GM12864 (cell line): ENCODE measurements at regions not wholly inside any gene's neighbourhood (a gene's known extent, or its start where the extent isn't known, plus 50 kb on each side); places are given as distances from the start of the nearest gene placed in this dataset.
"Not testable (repeated sequence)": the region's sequence is repeated elsewhere in the genome, so short reads cannot be mapped to it uniquely, and the experiment has no call there.

Experiments
- DNase-seq: peaks from one replicate; pipeline ENCODE4 v3.0.0-alpha.2; 2011; ENCODE audit warnings: low read depth
- H3K4me3 ChIP-seq: 2 replicates; pipeline ENCODE4 v1.5.1; 2011; ENCODE audit warnings: mild to moderate bottlenecking, low read depth, low read length, control low read depth
- CTCF ChIP-seq: IDR thresholded peaks from 2 replicates; pipeline ENCODE4 v1.5.1; 2011; ENCODE audit warnings: low read depth, mild to moderate bottlenecking, moderate library complexity, low read length, control low read depth, inconsistent platforms; ENCODE audit errors: missing control alignments

GRCh38 chr14:38385836-38386235 is 129.9 kb upstream of the CLEC14A start:
- H3K4me3 ChIP-seq: no peak overlapping the region
- no peak for TF ChIP-seq CTCF
- no peak for DNase-seq

- H3K4me3 ChIP-seq: no peak overlapping the region
- no peak for TF ChIP-seq CTCF
- no peak for DNase-seq
These were observed 129.4 kb upstream of the CLEC14A start for GRCh38 chr14:38385343-38385742.

- no peak for DNase-seq
- no peak for TF ChIP-seq CTCF
- H3K4me3 ChIP-seq: no peak overlapping the region
These were observed 128.8 kb upstream of the CLEC14A start for GRCh38 chr14:38384741-38385140.

- DNase-seq: no peak
- TF ChIP-seq CTCF: no peak
- no peak overlapping the region for H3K4me3 ChIP-seq
These were observed 112.0 kb upstream of the CLEC14A start for GRCh38 chr14:38367922-38368321.

GRCh38 chr14:38366374-38366773 is 110.5 kb upstream of the CLEC14A start:
- DNase-seq: no peak
- H3K4me3 ChIP-seq: no peak overlapping the region
- TF ChIP-seq CTCF: no peak

- H3K4me3 ChIP-seq: no peak overlapping the region
- TF ChIP-seq CTCF: no peak
- no peak for DNase-seq
These were observed 107.3 kb upstream of the CLEC14A start for GRCh38 chr14:38363217-38363616.

GRCh38 chr14:38357557-38357956 is 101.7 kb upstream of the CLEC14A start:
- TF ChIP-seq CTCF: no peak
- no peak overlapping the region for H3K4me3 ChIP-seq
- no peak for DNase-seq

- H3K4me3 ChIP-seq, DNase-seq: not testable (repeated sequence)
These were observed 99.6 kb upstream of the CLEC14A start for GRCh38 chr14:38355473-38355872.
